AG04449 (cell line): ENCODE measurements at regions not wholly inside any gene's neighbourhood (a gene's known extent, or its start where the extent isn't known, plus 50 kb on each side); places are given as distances from the start of the nearest gene placed in this dataset.
"Not testable (repeated sequence)": the region's sequence is repeated elsewhere in the genome, so short reads cannot be mapped to it uniquely, and the experiment has no call there.

ENCODE experiments used
- CTCF ChIA-PET: fragments of 350-600 bp; formaldehyde crosslinking; extraction: SDS; loops from one replicate; lab custom pipeline; 2021; ENCODE audit warnings: antibody characterized with exemption; lab: Yijun Ruan, JAX
- POLR2A ChIA-PET: fragments of 400-600, 350-600 bp; formaldehyde crosslinking; extraction: SDS; loops from one replicate; lab custom pipeline; 2020; ENCODE audit warnings: antibody characterized with exemption, inconsistent platforms; lab: Yijun Ruan, JAX
- DNase-seq: peaks from one replicate; pipeline ENCODE4 v3.0.0-alpha.2; 2010; ENCODE audit warnings: low read depth, low spot score
- H3K4me3 ChIP-seq: 2 replicates; pipeline ENCODE4 v1.5.1; 2011; ENCODE audit warnings: low read depth, mild to moderate bottlenecking, control low read depth, low read length
- CTCF ChIP-seq: IDR thresholded peaks from one replicate; pipeline ENCODE4 v1.5.1; 2011; ENCODE audit warnings: mild to moderate bottlenecking, moderate library complexity, low read length, control low read depth, inconsistent platforms; ENCODE audit not compliant: insufficient read depth; ENCODE audit errors: missing control alignments

- TF ChIP-seq CTCF = no peak
- ChIA-PET POLR2A (no interaction called here), CTCF (no interaction called here)
- no peak overlapping the region for H3K4me3 ChIP-seq
- DNase-seq = no peak
Measured at GRCh38 chr2:186927185-186927866, 78.4 kb upstream of the ZSWIM2 start.

GRCh38 chr2:186925514-186925913 lies 76.5 kb upstream of the ZSWIM2 start:
- H3K4me3 ChIP-seq = no peak overlapping the region
- no peak for TF ChIP-seq CTCF
- POLR2A ChIA-PET = no interaction called here
- no peak for DNase-seq
- CTCF ChIA-PET = no interaction called here

- CTCF ChIA-PET, DNase-seq, POLR2A ChIA-PET, H3K4me3 ChIP-seq: not testable (repeated sequence)
Measured at GRCh38 chr2:186922316-186922715, 73.3 kb upstream of the ZSWIM2 start.

- peak; percentile 29 for DNase-seq
- ChIA-PET CTCF (no interaction called here), POLR2A (no interaction called here)
- TF ChIP-seq CTCF = no peak
- no peak overlapping the region for H3K4me3 ChIP-seq
Measured at GRCh38 chr2:186919296-186919695, 70.3 kb upstream of the ZSWIM2 start.

GRCh38 chr2:186918495-186918894 lies 69.5 kb upstream of the ZSWIM2 start:
- ChIA-PET POLR2A (no interaction called here), CTCF (no interaction called here)
- no peak for DNase-seq
- no peak overlapping the region for H3K4me3 ChIP-seq
- TF ChIP-seq CTCF = no peak

GRCh38 chr2:186917866-186918265 lies 68.9 kb upstream of the ZSWIM2 start:
- no peak for TF ChIP-seq CTCF
- CTCF ChIA-PET = no interaction called here
- POLR2A ChIA-PET = no interaction called here
- no peak overlapping the region for H3K4me3 ChIP-seq
- DNase-seq = no peak

GRCh38 chr2:186913870-186914269 lies 64.9 kb upstream of the ZSWIM2 start:
- no peak overlapping the region for H3K4me3 ChIP-seq
- DNase-seq = no peak
- ChIA-PET CTCF (no interaction called here), POLR2A (no interaction called here)
- TF ChIP-seq CTCF = no peak
